HFFc6 (cell line): ENCODE measurements at regions not wholly inside any gene's neighbourhood (a gene's known extent, or its start where the extent isn't known, plus 50 kb on each side); places are given as distances from the start of the nearest gene placed in this dataset.

Experiments used
- DNase-seq: peaks from one replicate; pipeline ENCODE4 v3.0.0-alpha.2; 2018
- H3K27ac Mint-ChIP-seq: 2 replicates; pipeline ENCODE4 v1.8.0; 2020; ENCODE audit warnings: mild to moderate bottlenecking, mixed read lengths
- H3K27me3 Mint-ChIP-seq: 2 replicates; pipeline ENCODE4 v1.8.0; 2021; ENCODE audit warnings: mild to moderate bottlenecking, moderate library complexity, mixed read lengths; ENCODE audit not compliant: insufficient read depth
- H3K36me3 Mint-ChIP-seq: 2 replicates; pipeline ENCODE4 v1.8.0; 2021; ENCODE audit warnings: low read depth, mixed read lengths
- H3K4me1 Mint-ChIP-seq: 2 replicates; pipeline ENCODE4 v1.8.0; 2020; ENCODE audit warnings: low read depth, mixed read lengths
- H3K4me3 Mint-ChIP-seq: 2 replicates; pipeline ENCODE4 v1.8.0; 2020; ENCODE audit warnings: mild to moderate bottlenecking, moderate library complexity, mixed read lengths
- H3K9me3 Mint-ChIP-seq: 2 replicates; pipeline ENCODE4 v1.8.0; 2020; ENCODE audit warnings: mild to moderate bottlenecking, mixed read lengths
- CTCF ChIP-seq: fragments of 200-600 bp; sonication (generic); IDR thresholded peaks from 2 replicates; pipeline ENCODE4 v1.5.0; 2021; ENCODE audit warnings: antibody characterized with exemption, mild to moderate bottlenecking

DNA sequence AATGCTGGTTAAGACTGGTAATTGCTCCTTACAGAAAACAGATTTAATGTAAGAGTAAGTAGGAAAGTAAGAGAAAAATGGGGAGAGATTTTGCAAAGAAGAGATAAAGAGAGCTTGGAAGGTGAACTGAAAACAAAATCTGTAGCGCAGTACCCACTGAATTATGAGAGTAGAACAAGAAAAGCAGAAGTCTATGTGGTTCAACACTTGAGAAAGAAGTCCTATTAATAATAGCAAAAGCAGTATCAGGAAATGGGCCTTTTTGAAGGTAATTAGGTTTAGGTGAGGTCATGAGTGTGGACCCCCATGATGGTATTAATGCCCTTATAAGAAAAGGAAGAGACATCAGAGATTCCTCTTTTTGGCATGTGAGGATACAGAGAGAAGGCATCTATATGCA is 460.6 kb downstream of the CETN3 start:
- no peak overlapping the region for H3K27ac Mint-ChIP-seq
- H3K4me3 Mint-ChIP-seq = no peak overlapping the region
- H3K4me1 Mint-ChIP-seq = no peaks in the 10 kb centered on the region
- TF ChIP-seq CTCF = no peak
- no peaks in the 10 kb centered on the region for H3K27me3 Mint-ChIP-seq
- peaks cover 5% of the 10 kb centered on the region; the same call in 1 of the 2 replicates for H3K36me3 Mint-ChIP-seq
- no peak for DNase-seq
- H3K9me3 Mint-ChIP-seq = peaks cover 27% of the 10 kb centered on the region

DNA sequence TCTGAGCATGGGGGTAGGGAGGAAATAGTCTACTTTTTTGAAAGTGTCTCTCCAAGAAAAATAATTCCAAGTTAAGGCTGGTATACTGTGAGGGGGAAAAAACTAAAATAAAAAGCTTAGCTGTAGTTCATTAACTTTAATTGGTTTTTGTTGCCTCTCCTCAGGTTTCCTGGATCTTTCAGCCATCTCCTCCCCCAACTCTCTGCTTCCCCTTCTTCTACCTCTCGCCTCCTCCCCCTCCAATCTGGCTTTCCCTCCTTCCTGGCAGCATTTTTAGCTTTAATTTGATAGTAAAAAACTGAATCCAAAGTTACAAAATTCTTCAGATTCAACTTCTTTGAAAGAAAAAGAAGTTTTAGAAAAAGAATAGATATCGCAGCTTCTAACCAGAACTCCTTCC is 462.6 kb downstream of the CETN3 start:
- no peak overlapping the region for H3K4me3 Mint-ChIP-seq
- no peaks in the 10 kb centered on the region for H3K27me3 Mint-ChIP-seq
- no peak overlapping the region for H3K27ac Mint-ChIP-seq
- H3K4me1 Mint-ChIP-seq = no peaks in the 10 kb centered on the region
- no peak for DNase-seq
- peaks cover 22% of the 10 kb centered on the region for H3K9me3 Mint-ChIP-seq
- no peak for TF ChIP-seq CTCF
- peaks cover 5% of the 10 kb centered on the region; the same call in 1 of the 2 replicates for H3K36me3 Mint-ChIP-seq

- Mint-ChIP-seq H3K9me3 (peaks cover 22% of the 10 kb centered on the region), H3K4me3 (no peak overlapping the region), H3K27me3 (no peaks in the 10 kb centered on the region), H3K4me1 (no peaks in the 10 kb centered on the region), H3K27ac (no peak overlapping the region), H3K36me3 (peaks cover 5% of the 10 kb centered on the region; the same call in 1 of the 2 replicates)
- DNase-seq = no peak
- TF ChIP-seq CTCF = no peak
Observed at GRCh38 chr5:89946508-89946907, 463.0 kb downstream of the CETN3 start.

- no peak for TF ChIP-seq CTCF
- Mint-ChIP-seq H3K4me1 (no peaks in the 10 kb centered on the region), H3K9me3 (peaks cover 11% of the 10 kb centered on the region), H3K4me3 (no peak overlapping the region), H3K27ac (no peak overlapping the region), H3K36me3 (peaks cover under 1% of the 10 kb centered on the region; the same call in 1 of the 2 replicates), H3K27me3 (no peaks in the 10 kb centered on the region)
- DNase-seq = no peak
Observed at GRCh38 chr5:89942171-89942570, 467.4 kb downstream of the CETN3 start.

DNA sequence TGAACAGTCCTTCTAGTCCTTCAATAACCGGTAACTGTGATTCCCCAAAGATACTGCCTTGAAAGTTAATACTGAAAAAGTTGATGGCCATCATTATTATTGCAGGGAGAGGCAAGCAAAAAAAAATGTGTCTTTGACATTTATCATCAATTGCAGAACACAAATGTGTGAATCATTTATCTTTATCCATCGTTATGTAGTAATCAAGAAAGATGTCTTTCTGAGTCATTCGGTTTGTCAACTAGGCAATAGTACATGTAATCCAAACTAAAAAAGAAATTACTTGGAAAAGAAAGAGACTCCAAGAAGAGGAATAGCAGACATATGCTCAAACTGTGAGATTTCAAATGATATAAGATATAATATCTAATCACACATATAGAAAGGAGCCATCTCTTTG is 473.0 kb downstream of the CETN3 start:
- Mint-ChIP-seq H3K4me3 (no peak overlapping the region), H3K36me3 (no peaks in the 10 kb centered on the region), H3K27me3 (no peaks in the 10 kb centered on the region), H3K4me1 (no peaks in the 10 kb centered on the region), H3K9me3 (peaks cover 4% of the 10 kb centered on the region; the same call in 1 of the 2 replicates), H3K27ac (no peak overlapping the region)
- DNase-seq = no peak
- TF ChIP-seq CTCF = no peak

DNA sequence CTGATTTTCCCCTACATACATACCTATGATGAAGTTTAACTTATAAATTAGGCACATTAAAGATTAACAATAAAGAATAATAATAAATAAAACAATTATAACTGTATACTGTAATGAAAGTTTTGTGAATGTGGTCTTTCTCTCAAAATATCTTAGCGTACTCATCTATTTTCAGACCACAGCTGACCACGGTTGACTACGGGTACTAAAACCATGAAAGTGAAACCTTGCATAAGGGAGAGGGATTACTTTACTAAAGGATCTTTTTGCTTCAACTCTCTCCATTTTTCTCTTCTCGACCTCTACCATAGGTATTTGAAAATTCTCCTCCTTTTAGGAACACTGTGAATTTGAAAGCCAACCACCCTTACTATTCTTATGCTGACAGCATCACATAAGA is 475.5 kb downstream of the CETN3 start:
- no peak overlapping the region for H3K4me3 Mint-ChIP-seq
- H3K27me3 Mint-ChIP-seq = no peaks in the 10 kb centered on the region
- H3K4me1 Mint-ChIP-seq = peaks cover 14% of the 10 kb centered on the region
- peaks cover 4% of the 10 kb centered on the region; the same call in 1 of the 2 replicates for H3K9me3 Mint-ChIP-seq
- TF ChIP-seq CTCF = no peak
- DNase-seq = no peak
- H3K36me3 Mint-ChIP-seq = no peaks in the 10 kb centered on the region
- H3K27ac Mint-ChIP-seq = no peak overlapping the region
